GM12891 (cell line): ENCODE measurements at regions not wholly inside any gene's neighbourhood (a gene's known extent, or its start where the extent isn't known, plus 50 kb on each side); places are given as distances from the start of the nearest gene placed in this dataset.

Source experiments
- POLR2A ChIP-seq: IDR thresholded peaks from 2 replicates; pipeline ENCODE4 v1.6.1; 2011; ENCODE audit warnings: low read depth, low read length, control low read depth
- TAF1 ChIP-seq: IDR thresholded peaks from 2 replicates; pipeline ENCODE4 v1.6.1; 2011; ENCODE audit warnings: low read depth, low read length, control low read depth

GRCh38 chr6:164721460-164721859 is 587.9 kb downstream of the C6orf118 start:
- TF ChIP-seq TAF1 (no peak), POLR2A (no peak)
